GM21381 (cell line): ENCODE measurements at regions not wholly inside any gene's neighbourhood (a gene's known extent, or its start where the extent isn't known, plus 50 kb on each side); places are given as distances from the start of the nearest gene placed in this dataset.
"Not testable (repeated sequence)": the region's sequence is repeated elsewhere in the genome, so short reads cannot be mapped to it uniquely, and the experiment has no call there.

ENCODE experiments used
- ATAC-seq: cut with Tn5 transposase; IDR thresholded peaks from one replicate; pipeline ENCODE4 v1.9.1; 2021; ENCODE audit warnings: mild to moderate bottlenecking, moderate library complexity; ENCODE audit not compliant: unreplicated experiment

- no peak for ATAC-seq
Observed at GRCh38 chr7:39758234-39758970, 135.0 kb downstream of the RALA start.

GRCh38 chr7:39761449-39761848 lies 138.1 kb downstream of the RALA start:
- ATAC-seq, result no peak

- ATAC-seq, result not testable (repeated sequence)
Observed at GRCh38 chr7:39762466-39762865, 139.1 kb downstream of the RALA start.

- not testable (repeated sequence) for ATAC-seq
Observed at GRCh38 chr7:39762881-39763280, 139.5 kb downstream of the RALA start.

GRCh38 chr7:39765833-39766232 lies 142.5 kb downstream of the RALA start:
- not testable (repeated sequence) for ATAC-seq

- not testable (repeated sequence) for ATAC-seq
Observed at GRCh38 chr7:39768439-39768838, 145.1 kb downstream of the RALA start.

GRCh38 chr7:39774341-39774851 lies 151.0 kb downstream of the RALA start:
- ATAC-seq, result not testable (repeated sequence)

- not testable (repeated sequence) for ATAC-seq
Observed at GRCh38 chr7:39781557-39781956, 158.2 kb downstream of the RALA start.

- ATAC-seq, result not testable (repeated sequence)
Observed at GRCh38 chr7:39786440-39786839, 163.1 kb downstream of the RALA start.

GRCh38 chr7:39791035-39791434 lies 159.0 kb upstream of the CDK13 start:
- not testable (repeated sequence) for ATAC-seq

GRCh38 chr7:39791911-39792310 lies 158.1 kb upstream of the CDK13 start:
- ATAC-seq, result not testable (repeated sequence)

- not testable (repeated sequence) for ATAC-seq
Observed at GRCh38 chr7:39793026-39793425, 157.0 kb upstream of the CDK13 start.

- ATAC-seq, result not testable (repeated sequence)
Observed at GRCh38 chr7:39793851-39794250, 156.2 kb upstream of the CDK13 start.

- not testable (repeated sequence) for ATAC-seq
Observed at GRCh38 chr7:39796947-39797346, 153.1 kb upstream of the CDK13 start.

GRCh38 chr7:39798077-39798476 lies 152.0 kb upstream of the CDK13 start:
- not testable (repeated sequence) for ATAC-seq

- no peak for ATAC-seq
Observed at GRCh38 chr7:39808796-39809481, 141.1 kb upstream of the CDK13 start.

- no peak for ATAC-seq
Observed at GRCh38 chr7:39810204-39810642, 139.8 kb upstream of the CDK13 start.

GRCh38 chr7:39810710-39811109 lies 139.3 kb upstream of the CDK13 start:
- ATAC-seq, result no peak

GRCh38 chr7:39811161-39811614 lies 138.9 kb upstream of the CDK13 start:
- ATAC-seq, result no peak

- no peak for ATAC-seq
Observed at GRCh38 chr7:39816462-39817060, 133.5 kb upstream of the CDK13 start.

GRCh38 chr7:39819514-39819913 lies 130.5 kb upstream of the CDK13 start:
- ATAC-seq, result no peak
